OCI-LY3 (cell line): ENCODE measurements at regions not wholly inside any gene's neighbourhood (a gene's known extent, or its start where the extent isn't known, plus 50 kb on each side); places are given as distances from the start of the nearest gene placed in this dataset.

ENCODE experiments used
- EZH2phosphoT487 ChIP-seq: fragments of 200-600 bp; shearing (Covaris generic); IDR thresholded peaks from 2 replicates; pipeline ENCODE4 v1.6.1; 2018; ENCODE audit warnings: antibody characterized with exemption, mixed run types, low read depth
- TF ChIP-seq, protein P1 (sequence below): fragments of 200-600, 300-600 bp; sonication (generic); IDR thresholded peaks from 2 replicates; pipeline ENCODE4 v1.5.1; 2014; ENCODE audit warnings: antibody characterized with exemption, low read length, low read depth

DNA sequence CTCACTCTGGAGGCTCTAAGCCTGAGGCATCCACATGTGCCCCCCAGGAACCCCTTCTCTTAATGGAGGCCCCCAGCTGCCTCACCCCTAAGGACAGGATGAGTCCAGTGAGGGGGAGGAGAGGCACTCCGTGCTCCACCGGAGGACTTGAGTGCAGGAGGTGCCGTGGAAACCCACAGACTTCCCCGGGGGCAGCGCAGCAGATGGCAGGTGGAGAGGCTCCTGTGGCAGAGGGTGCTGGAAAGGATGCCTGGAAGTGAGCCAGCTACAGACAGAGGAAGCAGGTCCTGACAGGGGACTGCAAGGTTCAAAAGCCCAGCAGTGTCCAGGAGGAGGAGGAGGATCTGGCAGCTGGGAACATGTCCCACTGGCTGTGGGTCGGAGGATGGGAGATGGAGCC, 1384.0 kb downstream of the TBC1D22A start:
- TF ChIP-seq, protein P1, sequence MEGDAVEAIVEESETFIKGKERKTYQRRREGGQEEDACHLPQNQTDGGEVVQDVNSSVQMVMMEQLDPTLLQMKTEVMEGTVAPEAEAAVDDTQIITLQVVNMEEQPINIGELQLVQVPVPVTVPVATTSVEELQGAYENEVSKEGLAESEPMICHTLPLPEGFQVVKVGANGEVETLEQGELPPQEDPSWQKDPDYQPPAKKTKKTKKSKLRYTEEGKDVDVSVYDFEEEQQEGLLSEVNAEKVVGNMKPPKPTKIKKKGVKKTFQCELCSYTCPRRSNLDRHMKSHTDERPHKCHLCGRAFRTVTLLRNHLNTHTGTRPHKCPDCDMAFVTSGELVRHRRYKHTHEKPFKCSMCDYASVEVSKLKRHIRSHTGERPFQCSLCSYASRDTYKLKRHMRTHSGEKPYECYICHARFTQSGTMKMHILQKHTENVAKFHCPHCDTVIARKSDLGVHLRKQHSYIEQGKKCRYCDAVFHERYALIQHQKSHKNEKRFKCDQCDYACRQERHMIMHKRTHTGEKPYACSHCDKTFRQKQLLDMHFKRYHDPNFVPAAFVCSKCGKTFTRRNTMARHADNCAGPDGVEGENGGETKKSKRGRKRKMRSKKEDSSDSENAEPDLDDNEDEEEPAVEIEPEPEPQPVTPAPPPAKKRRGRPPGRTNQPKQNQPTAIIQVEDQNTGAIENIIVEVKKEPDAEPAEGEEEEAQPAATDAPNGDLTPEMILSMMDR: no peak
- TF ChIP-seq EZH2phosphoT487: no peak
